ENCODE measurements at regions not wholly inside any gene's neighbourhood (a gene's known extent, or its start where the extent isn't known, plus 50 kb on each side); places are given as distances from the start of the nearest gene placed in this dataset.

GRCh38 chr2:8567469-8568260, 114.2 kb upstream of the ID2 start:
- Histone ChIP-seq H3K79me2 (ENCODE audit: insufficient read depth, low read length) (no peaks in the 10 kb centered on the region), H3K27me3 (ENCODE audit: insufficient read depth, low read length) (no peaks in the 10 kb centered on the region), H3K4me1 (ENCODE audit: control insufficient read depth in 1 of 2, insufficient read depth in 2 of 2, low read length in 2 of 2) (no peaks in the 10 kb centered on the region), H3K4me2 (ENCODE audit: low read length) (no peak overlapping the region), H3K9me2 (ENCODE audit: insufficient read depth) (no peaks in the 10 kb centered on the region), H3K9ac (ENCODE audit: low read length) (no peak overlapping the region), H3K9me3 (ENCODE audit: control insufficient read depth in 1 of 2, insufficient read depth in 1 of 2, low read depth in 1 of 2, low read length in 2 of 2) (no peaks in the 10 kb centered on the region), H4K20me1 (ENCODE audit: insufficient read depth) (no peaks in the 10 kb centered on the region), H3K36me3 (ENCODE audit: control insufficient read depth in 1 of 2, insufficient read depth in 2 of 2, low read length in 2 of 2) (no peaks in the 10 kb centered on the region), H3K27ac (ENCODE audit: low read depth, low read length) (no peak overlapping the region), H2AFZ (ENCODE audit: low read depth, low read length, poor library complexity, severe bottlenecking) (no peak overlapping the region), H3K4me3 (replicated peaks in 1 of 2; ENCODE audit: low read depth in 1 of 2, low read length in 2 of 2) (no peak overlapping the region)
- ChIA-PET RAD21 (ENCODE audit: low non-redundant PET in 1 of 2, low total read pairs in 2 of 2, uncharacterized antibody in 2 of 2, unreplicated experiment in 2 of 2) (no interaction called here), POLR2A (no interaction called here), CTCF (no interaction called here)
- DNase-seq (ENCODE audit: low read depth, low spot score) (no peak), ATAC-seq (no peak)
- BruUV-seq (replicated peaks), result no TSS peak
- intact Hi-C loops (cut with micrococcal nuclease), result no loop called here
- TF ChIP-seq SRF (IDR thresholded peaks at IDR 0.05; ENCODE audit: low read depth), result no peak
- TF ChIP-seq EZH2phosphoT487 (IDR thresholded peaks at IDR 0.05; ENCODE audit: borderline replicate concordance), result no peak
- TF ChIP-seq TCF7L2 (IDR thresholded peaks at IDR 0.05; ENCODE audit: borderline replicate concordance, extremely low read depth, insufficient read depth, insufficient read length), result no peak
- no peak for TF ChIP-seq SIN3A (IDR thresholded peaks at IDR 0.05; ENCODE audit: low read depth)
- TF ChIP-seq JUND (IDR thresholded peaks at IDR 0.05), result no peak
- no peak for TF ChIP-seq POLR2A (IDR thresholded peaks at IDR 0.05; ENCODE audit: borderline replicate concordance, extremely low read depth, insufficient read depth, insufficient read length)
- no peak for TF ChIP-seq ZNF274 (IDR thresholded peaks at IDR 0.05; ENCODE audit: low read depth, low read length)
- TF ChIP-seq, protein P1, sequence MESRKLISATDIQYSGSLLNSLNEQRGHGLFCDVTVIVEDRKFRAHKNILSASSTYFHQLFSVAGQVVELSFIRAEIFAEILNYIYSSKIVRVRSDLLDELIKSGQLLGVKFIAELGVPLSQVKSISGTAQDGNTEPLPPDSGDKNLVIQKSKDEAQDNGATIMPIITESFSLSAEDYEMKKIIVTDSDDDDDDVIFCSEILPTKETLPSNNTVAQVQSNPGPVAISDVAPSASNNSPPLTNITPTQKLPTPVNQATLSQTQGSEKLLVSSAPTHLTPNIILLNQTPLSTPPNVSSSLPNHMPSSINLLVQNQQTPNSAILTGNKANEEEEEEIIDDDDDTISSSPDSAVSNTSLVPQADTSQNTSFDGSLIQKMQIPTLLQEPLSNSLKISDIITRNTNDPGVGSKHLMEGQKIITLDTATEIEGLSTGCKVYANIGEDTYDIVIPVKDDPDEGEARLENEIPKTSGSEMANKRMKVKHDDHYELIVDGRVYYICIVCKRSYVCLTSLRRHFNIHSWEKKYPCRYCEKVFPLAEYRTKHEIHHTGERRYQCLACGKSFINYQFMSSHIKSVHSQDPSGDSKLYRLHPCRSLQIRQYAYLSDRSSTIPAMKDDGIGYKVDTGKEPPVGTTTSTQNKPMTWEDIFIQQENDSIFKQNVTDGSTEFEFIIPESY (IDR thresholded peaks at IDR 0.05; ENCODE audit: extremely low read depth, insufficient replicate concordance, low read length), result no peak
- no peak for TF ChIP-seq ELF1 (IDR thresholded peaks at IDR 0.05; ENCODE audit: borderline replicate concordance, low read depth)
- TF ChIP-seq CTCF (IDR thresholded peaks at IDR 0.05 in 2 of 3, conservative IDR thresholded peaks at IDR 0.05 in 1 of 3; ENCODE audit: borderline replicate concordance in 1 of 3, insufficient read depth in 1 of 3, low read depth in 2 of 3, low read length in 2 of 3), result no peak
- no peak for TF ChIP-seq MAX (IDR thresholded peaks at IDR 0.05)
